Fibroblast of mammary gland (primary cell): ENCODE measurements at regions not wholly inside any gene's neighbourhood (a gene's known extent, or its start where the extent isn't known, plus 50 kb on each side); places are given as distances from the start of the nearest gene placed in this dataset.

Source experiments
- DNase-seq: peaks from one replicate; pipeline ENCODE4 v3.0.0-alpha.2; 2010; ENCODE audit warnings: low read depth
- H3K4me3 ChIP-seq: 2 replicates; pipeline ENCODE4 v1.5.1; 2011; ENCODE audit warnings: low read depth, mild to moderate bottlenecking, low read length, moderate library complexity; ENCODE audit not compliant: control insufficient read depth
- TF ChIP-seq, protein P1 (sequence below): conservative IDR thresholded peaks from 2 replicates; pipeline ENCODE4 v1.5.1; 2011; ENCODE audit warnings: low read depth, low read length, inconsistent platforms; ENCODE audit not compliant: control insufficient read depth, insufficient read depth

DNA sequence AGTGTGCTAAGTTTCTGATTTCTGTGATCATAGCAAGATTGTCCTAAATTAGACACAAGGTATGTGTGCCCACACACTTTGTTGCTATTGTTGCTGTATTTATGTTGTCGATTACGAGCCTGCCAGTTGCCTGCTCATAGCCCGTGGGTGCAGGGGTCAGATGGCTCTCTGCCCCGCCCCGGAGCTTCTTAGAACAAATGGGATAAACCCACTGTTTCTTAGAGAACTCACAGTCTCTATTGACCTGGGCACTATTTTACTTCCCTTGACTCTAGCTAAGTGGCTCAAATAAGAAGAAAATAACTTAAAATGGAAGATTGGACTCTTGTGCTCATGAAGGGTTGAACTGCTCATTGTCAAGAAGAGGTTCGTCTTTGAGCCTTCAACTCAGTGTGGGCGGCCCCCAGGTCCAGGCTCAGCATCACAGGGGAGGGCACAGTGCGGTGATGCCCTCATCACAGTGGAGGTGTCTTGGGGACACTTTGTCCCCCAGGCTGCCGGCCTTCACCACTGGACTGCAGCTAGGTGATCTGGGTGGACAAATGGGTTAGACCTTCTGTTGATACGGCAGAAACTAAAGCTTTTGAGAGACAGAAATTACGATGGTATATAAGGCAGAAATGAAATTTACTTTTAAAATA is 155.5 kb downstream of the TENT4A start:
- no peak overlapping the region for H3K4me3 ChIP-seq
- no peak for DNase-seq
- TF ChIP-seq, protein P1, sequence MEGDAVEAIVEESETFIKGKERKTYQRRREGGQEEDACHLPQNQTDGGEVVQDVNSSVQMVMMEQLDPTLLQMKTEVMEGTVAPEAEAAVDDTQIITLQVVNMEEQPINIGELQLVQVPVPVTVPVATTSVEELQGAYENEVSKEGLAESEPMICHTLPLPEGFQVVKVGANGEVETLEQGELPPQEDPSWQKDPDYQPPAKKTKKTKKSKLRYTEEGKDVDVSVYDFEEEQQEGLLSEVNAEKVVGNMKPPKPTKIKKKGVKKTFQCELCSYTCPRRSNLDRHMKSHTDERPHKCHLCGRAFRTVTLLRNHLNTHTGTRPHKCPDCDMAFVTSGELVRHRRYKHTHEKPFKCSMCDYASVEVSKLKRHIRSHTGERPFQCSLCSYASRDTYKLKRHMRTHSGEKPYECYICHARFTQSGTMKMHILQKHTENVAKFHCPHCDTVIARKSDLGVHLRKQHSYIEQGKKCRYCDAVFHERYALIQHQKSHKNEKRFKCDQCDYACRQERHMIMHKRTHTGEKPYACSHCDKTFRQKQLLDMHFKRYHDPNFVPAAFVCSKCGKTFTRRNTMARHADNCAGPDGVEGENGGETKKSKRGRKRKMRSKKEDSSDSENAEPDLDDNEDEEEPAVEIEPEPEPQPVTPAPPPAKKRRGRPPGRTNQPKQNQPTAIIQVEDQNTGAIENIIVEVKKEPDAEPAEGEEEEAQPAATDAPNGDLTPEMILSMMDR, result no peak

DNA sequence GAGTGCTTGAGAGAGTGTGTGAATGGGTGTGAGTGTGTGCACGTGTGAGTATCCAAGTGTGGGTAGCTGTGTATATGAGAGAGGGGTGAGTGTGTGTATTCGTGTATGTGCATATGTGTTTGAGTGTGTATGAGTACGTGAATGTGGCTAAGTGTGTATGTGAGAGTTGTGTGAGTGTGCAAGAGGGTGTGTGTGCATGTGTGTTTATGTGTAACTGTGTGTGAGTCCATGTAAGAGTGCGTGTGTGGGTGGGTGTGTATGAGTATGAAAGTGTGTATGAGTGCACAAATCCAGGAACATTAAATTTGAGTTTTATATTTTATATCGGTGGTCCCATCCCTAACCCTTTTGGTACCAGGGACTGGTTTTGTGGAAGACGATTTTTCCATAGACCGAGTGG is 156.4 kb downstream of the TENT4A start:
- DNase-seq, result no peak
- H3K4me3 ChIP-seq, result no peak overlapping the region

DNA sequence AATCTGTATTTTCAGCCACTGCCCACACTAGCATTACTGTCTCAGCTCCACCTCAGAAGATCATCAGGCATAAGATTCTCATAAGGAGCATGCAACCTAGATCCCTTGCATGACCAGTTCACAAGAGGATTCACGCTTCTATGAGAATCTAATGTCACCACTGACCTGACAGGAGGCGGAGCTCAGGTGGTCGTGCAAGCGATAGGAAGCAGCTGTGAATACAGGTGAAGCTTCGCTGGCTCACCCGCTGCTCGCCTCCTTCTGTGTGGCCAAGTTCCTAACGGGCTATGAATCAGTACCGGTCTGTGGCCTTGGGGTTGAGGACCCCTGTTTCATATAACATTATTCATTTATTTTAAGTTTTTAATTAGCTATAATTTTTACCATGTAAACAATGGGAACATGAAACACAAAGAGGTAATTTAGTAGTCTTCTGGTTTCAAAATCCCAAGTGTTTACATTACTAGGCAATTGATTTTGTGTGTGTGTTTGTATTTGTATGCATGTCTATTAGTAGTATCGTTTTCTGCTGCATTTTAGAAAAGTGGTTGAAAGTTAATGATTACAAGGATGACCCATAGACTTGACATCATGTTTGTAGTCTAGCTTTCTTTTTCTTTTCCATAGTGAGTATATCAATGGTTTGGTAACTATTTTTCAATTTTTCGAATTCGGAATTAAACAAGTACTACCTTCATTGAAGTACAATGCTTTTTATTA is 159.4 kb downstream of the TENT4A start:
- no peak overlapping the region for H3K4me3 ChIP-seq
- DNase-seq, result no peak
- TF ChIP-seq, protein P1, result no peak

More for the DNA sequence above, 156.4 kb downstream of the TENT4A start:
- TF ChIP-seq, protein P1, result no peak

DNA sequence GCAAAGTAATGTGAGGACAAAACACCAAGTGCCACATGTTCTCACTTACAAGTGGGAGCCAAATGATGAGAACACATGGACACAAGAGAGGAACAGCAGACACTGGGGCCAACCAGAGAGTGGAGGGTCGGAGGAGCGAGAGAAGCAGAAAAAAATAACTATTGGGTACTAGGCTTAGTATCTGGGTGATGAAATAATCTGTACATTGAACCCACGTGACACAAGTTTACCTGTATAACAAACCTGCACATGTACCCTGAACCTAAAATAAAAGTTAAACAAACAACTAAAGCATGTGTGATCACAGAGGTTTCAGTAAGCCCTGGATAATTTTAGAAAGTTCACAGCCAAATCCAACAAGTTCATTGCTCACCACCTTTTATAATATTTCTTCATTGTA is 160.1 kb downstream of the TENT4A start:
- DNase-seq, result no peak

DNA sequence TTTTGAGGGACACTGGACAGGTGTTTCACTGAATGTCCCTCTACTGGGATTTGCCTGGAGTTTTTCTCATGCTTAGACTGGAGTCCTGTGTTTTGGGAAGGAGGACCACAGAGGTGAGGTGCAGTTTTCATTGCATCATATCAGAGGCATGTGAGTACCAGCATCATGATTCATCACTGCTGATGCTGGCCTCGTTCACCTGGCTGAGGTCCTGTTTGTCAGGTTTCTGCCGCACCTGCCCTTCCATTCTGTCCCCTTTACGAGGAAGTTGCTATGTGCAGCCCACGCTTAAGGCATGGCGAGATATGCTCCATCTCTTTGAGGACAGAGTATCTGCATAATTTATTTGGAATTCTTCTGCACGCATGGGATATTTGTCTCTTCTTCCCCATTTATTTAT is 162.1 kb downstream of the TENT4A start:
- no peak for DNase-seq
- TF ChIP-seq, protein P1, result no peak
- no peak overlapping the region for H3K4me3 ChIP-seq

More for the DNA sequence above, 160.1 kb downstream of the TENT4A start:
- H3K4me3 ChIP-seq, result no peak overlapping the region
- TF ChIP-seq, protein P1, result no peak

DNA sequence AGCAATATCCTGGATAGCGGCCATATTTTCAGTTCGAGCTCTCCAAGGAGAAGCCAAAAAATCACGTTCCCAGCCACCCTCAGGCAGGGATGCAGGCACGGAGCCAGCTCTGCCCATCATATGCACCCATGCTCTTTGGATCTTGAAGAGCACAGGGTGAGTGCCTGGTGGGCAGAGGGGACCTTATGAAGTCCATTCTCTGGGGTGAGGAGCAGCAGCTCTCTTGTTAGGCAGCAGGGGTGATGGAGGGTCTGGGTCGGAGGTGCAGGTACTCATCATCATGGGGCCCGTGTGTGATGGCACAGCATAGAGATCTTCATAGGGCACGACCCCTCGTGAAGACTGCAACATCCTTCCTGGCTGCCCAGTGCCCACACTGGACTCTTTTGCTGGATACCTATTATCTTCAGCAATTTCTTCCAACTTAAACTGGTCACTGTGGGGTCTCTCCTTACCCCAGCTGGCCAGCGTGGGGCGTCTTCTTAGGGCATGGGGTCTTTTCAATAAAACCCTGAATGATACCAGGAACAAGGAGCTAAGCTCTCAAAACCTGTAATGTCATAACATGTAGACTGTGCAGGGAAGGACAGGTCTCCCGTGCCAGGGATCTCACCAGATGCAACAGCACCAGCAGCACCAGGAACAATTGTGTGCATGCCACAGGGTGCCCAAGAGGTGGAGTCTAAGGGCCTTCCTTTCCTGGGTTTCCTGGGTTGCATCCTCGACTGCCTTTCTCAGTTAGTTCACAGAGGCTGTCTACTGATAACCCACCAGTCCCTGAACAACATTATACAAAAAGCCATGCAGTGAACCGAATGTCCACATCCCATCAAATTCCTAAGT is 165.0 kb downstream of the TENT4A start:
- DNase-seq, result no peak
- TF ChIP-seq, protein P1, result no peak
- no peak overlapping the region for H3K4me3 ChIP-seq
